Astrocyte (in vitro differentiated cells and primary cell): ENCODE measurements at regions not wholly inside any gene's neighbourhood (a gene's known extent, or its start where the extent isn't known, plus 50 kb on each side); places are given as distances from the start of the nearest gene placed in this dataset.

Experiments
- DNase-seq: peaks from one replicate; pipeline ENCODE4 v3.0.0-alpha.2; 2010; ENCODE audit warnings: low read depth
- FAIRE-seq: peaks from 2 replicates; lab custom pipeline; 2011; peaks lifted over from hg19 to GRCh38; lab: Jason Lieb, UNC
- H2AFZ ChIP-seq: 2 replicates; pipeline ENCODE4 v1.6.0; 2012; ENCODE audit warnings: low read depth, low read length, inconsistent platforms
- H3K27ac ChIP-seq: 2 replicates; pipeline ENCODE4 v1.5.1; 2011; ENCODE audit warnings: low read depth, low read length, inconsistent platforms
- H3K27me3 ChIP-seq: 2 replicates; pipeline ENCODE4 v1.6.0; 2011; ENCODE audit warnings: low read length, inconsistent platforms; ENCODE audit not compliant: insufficient read depth
- H3K36me3 ChIP-seq: 2 replicates; pipeline ENCODE4 v1.5.1; 2011; ENCODE audit warnings: low read length, inconsistent platforms; ENCODE audit not compliant: insufficient read depth
- H3K4me1 ChIP-seq: 2 replicates; pipeline ENCODE4 v1.5.1; 2011; ENCODE audit warnings: low read length, inconsistent platforms; ENCODE audit not compliant: insufficient read depth
- H3K4me2 ChIP-seq: 2 replicates; pipeline ENCODE4 v1.6.0; 2012; ENCODE audit warnings: low read length, inconsistent platforms
- H3K4me3 ChIP-seq: 2 replicates; pipeline ENCODE4 v1.5.1; 2011; ENCODE audit warnings: low read depth, mild to moderate bottlenecking, low read length, inconsistent platforms; ENCODE audit not compliant: insufficient read depth
- H3K79me2 ChIP-seq: 2 replicates; pipeline ENCODE4 v1.6.0; 2012; ENCODE audit warnings: mild to moderate bottlenecking, low read length, inconsistent platforms; ENCODE audit not compliant: insufficient read depth
- H3K9ac ChIP-seq: 2 replicates; pipeline ENCODE4 v1.6.0; 2012; ENCODE audit warnings: mild to moderate bottlenecking, low read length, inconsistent platforms
- H3K9me3 ChIP-seq: 2 replicates; pipeline ENCODE4 v1.5.1; 2012; ENCODE audit warnings: low read depth, mild to moderate bottlenecking, low read length, inconsistent platforms; ENCODE audit not compliant: insufficient read depth
- H4K20me1 ChIP-seq: 2 replicates; pipeline ENCODE4 v1.6.0; 2012; ENCODE audit warnings: low read length, inconsistent platforms; ENCODE audit not compliant: insufficient read depth
- H3K27ac Mint-ChIP-seq: one replicate; pipeline ENCODE4 v1.8.0; 2021; ENCODE audit warnings: mild to moderate bottlenecking, mixed read lengths; ENCODE audit not compliant: unreplicated experiment
- H3K27me3 Mint-ChIP-seq: one replicate; pipeline ENCODE4 v1.8.0; 2021; ENCODE audit warnings: low read depth, mixed read lengths; ENCODE audit not compliant: unreplicated experiment
- H3K36me3 Mint-ChIP-seq: one replicate; pipeline ENCODE4 v1.8.0; 2021; ENCODE audit warnings: low read depth, mixed read lengths; ENCODE audit not compliant: unreplicated experiment
- H3K4me1 Mint-ChIP-seq: one replicate; pipeline ENCODE4 v1.8.0; 2021; ENCODE audit warnings: low read depth, mixed read lengths; ENCODE audit not compliant: unreplicated experiment
- H3K4me3 Mint-ChIP-seq: one replicate; pipeline ENCODE4 v1.8.0; 2021; ENCODE audit warnings: mild to moderate bottlenecking, moderate library complexity, mixed read lengths; ENCODE audit not compliant: unreplicated experiment
- H3K9me3 Mint-ChIP-seq: one replicate; pipeline ENCODE4 v1.8.0; 2021; ENCODE audit warnings: mild to moderate bottlenecking, mixed read lengths; ENCODE audit not compliant: unreplicated experiment
- CTCF ChIP-seq: IDR thresholded peaks from 2 replicates; pipeline ENCODE4 v1.5.1; 2011; ENCODE audit warnings: low read depth, mild to moderate bottlenecking, inconsistent platforms, low read length, moderate library complexity; ENCODE audit not compliant: insufficient read depth
- EZH2 ChIP-seq: IDR thresholded peaks from 2 replicates; pipeline ENCODE4 v1.6.1; 2012; ENCODE audit warnings: mild to moderate bottlenecking, low read length, inconsistent platforms; ENCODE audit not compliant: insufficient read depth

DNA sequence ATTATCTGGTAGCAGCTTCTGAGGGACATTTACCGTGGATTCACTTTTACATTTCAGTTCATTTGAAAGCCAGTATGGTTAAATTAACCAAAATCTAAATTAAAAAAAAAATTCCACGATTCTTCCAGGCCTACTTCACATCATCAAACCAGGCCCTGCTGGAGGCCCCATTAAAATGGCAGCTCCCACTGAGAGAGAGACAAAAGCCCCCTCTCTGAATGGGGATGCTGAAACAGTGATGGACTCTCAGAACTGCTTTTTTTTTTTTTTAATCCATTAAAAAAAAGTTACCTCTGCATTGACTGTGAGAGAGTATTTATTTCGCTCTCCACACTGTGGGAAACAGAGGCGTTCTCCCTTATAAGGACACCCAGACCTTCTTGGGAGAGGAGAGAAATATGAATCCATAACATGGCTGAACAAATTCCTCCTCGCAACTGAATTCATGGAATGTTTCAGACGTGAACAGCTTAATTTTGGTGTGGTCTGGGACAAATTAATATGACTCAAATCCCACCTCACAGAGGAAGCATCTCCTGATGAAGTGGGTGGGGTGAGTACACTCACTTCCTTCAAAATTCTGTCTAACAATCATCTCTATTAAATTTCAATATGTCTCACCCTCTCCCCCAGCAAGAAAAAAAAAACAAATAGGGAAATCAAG is 73.5 kb downstream of the SAMD9 start:
- H3K36me3 ChIP-seq = no peaks in the 10 kb centered on the region

GRCh38 chr7:93043385-93043985 is 74.3 kb downstream of the SAMD9 start:
- Histone ChIP-seq H3K9ac (peak overlapping the region; percentile 78), H3K27me3 (no peaks in the 10 kb centered on the region), H3K36me3 (no peaks in the 10 kb centered on the region), H2AFZ (peak overlapping the region; percentile 81), H4K20me1 (no peaks in the 10 kb centered on the region), H3K4me3 (peak overlapping the region; percentile 42), H3K9me3 (no peaks in the 10 kb centered on the region), H3K79me2 (no peaks in the 10 kb centered on the region), H3K27ac (peak overlapping the region; percentile 90), H3K4me1 (peaks cover 22% of the 10 kb centered on the region), H3K4me2 (peak overlapping the region; percentile 86)
- H3K36me3 Mint-ChIP-seq = no peaks in the 10 kb centered on the region
- DNase-seq = peak; percentile 93
- no peak overlapping the region for H3K4me3 Mint-ChIP-seq
- H3K27me3 Mint-ChIP-seq = no peaks in the 10 kb centered on the region
- peak; percentile 89 for FAIRE-seq
- no peak for TF ChIP-seq CTCF
- TF ChIP-seq EZH2 = no peak
- no peak overlapping the region for H3K27ac Mint-ChIP-seq
- no peaks in the 10 kb centered on the region for H3K9me3 Mint-ChIP-seq
- peaks cover 25% of the 10 kb centered on the region for H3K4me1 Mint-ChIP-seq

More for the DNA sequence above, 73.5 kb downstream of the SAMD9 start:
- H3K4me3 ChIP-seq = no peak overlapping the region
- peak overlapping the region; percentile 86 for H3K4me2 ChIP-seq
- no peaks in the 10 kb centered on the region for H3K9me3 ChIP-seq
- no peaks in the 10 kb centered on the region for H3K79me2 ChIP-seq
- H3K9ac ChIP-seq = peak overlapping the region; percentile 78
- H2AFZ ChIP-seq = peak overlapping the region; percentile 81
- H4K20me1 ChIP-seq = no peaks in the 10 kb centered on the region
- no peak overlapping the region for H3K4me3 Mint-ChIP-seq
- TF ChIP-seq CTCF (no peak), EZH2 (no peak)
- DNase-seq = peak; percentile 87
- H3K27me3 ChIP-seq = no peaks in the 10 kb centered on the region
- no peaks in the 10 kb centered on the region for H3K27me3 Mint-ChIP-seq
- peaks cover 22% of the 10 kb centered on the region for H3K4me1 ChIP-seq
- H3K27ac ChIP-seq = peak overlapping the region; percentile 90
- H3K9me3 Mint-ChIP-seq = no peaks in the 10 kb centered on the region
- H3K36me3 Mint-ChIP-seq = no peaks in the 10 kb centered on the region
- H3K4me1 Mint-ChIP-seq = peaks cover 25% of the 10 kb centered on the region
- peak; percentile 56 for FAIRE-seq
- peak overlapping the region; percentile 75 for H3K27ac Mint-ChIP-seq

GRCh38 chr7:93040355-93040754 is 77.4 kb downstream of the SAMD9 start:
- Mint-ChIP-seq H3K4me3 (no peak overlapping the region), H3K27me3 (no peaks in the 10 kb centered on the region), H3K27ac (no peak overlapping the region), H3K9me3 (no peaks in the 10 kb centered on the region), H3K36me3 (no peaks in the 10 kb centered on the region), H3K4me1 (peaks cover 20% of the 10 kb centered on the region)
- DNase-seq (no peak), FAIRE-seq (no peak)
- Histone ChIP-seq H3K4me2 (no peak overlapping the region), H3K36me3 (no peaks in the 10 kb centered on the region), H3K79me2 (no peaks in the 10 kb centered on the region), H3K9ac (no peak overlapping the region), H2AFZ (no peak overlapping the region), H3K4me1 (peaks cover 19% of the 10 kb centered on the region), H4K20me1 (no peaks in the 10 kb centered on the region), H3K4me3 (no peak overlapping the region), H3K27me3 (no peaks in the 10 kb centered on the region), H3K9me3 (no peaks in the 10 kb centered on the region), H3K27ac (no peak overlapping the region)
- TF ChIP-seq EZH2 = no peak
- no peak for TF ChIP-seq CTCF
